ENCODE measurements at regions not wholly inside any gene's neighbourhood (a gene's known extent, or its start where the extent isn't known, plus 50 kb on each side); places are given as distances from the start of the nearest gene placed in this dataset.

DNA sequence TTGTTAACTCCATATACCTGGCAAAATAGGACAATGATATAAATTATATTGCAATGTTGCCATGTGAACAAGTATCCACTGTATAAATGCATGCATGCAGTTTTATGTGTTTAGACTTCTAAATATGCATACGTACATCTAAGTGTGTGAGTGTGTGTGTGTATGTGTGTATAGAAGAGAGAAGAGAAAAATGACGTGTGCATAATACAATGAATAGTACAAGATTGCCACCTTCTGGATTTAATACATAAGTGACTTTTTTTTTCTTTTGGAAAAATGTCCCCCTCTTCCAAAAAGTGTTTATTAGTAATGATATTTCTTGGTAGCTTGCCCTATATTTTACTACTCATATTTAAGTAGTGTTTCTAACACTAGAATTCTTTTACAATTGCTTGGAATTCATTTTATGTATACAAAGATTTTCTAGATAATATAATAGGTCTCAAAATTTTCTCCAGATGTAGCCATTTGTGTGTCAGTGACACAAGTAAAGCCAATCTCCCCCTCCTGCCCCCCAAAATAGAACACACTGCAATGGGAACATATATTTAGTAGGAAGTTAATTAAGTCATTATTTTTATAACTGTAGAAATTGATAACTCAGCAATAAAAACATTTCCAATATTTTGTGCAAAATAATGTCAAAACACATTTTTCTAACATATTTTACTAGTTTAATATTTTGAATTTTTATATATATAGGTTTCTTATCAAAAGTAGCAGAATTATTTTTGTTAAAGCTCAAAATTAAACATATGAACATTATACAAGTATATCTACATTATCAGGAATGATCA lies 783.3 kb upstream of the ATXN8OS start:
- Histone ChIP-seq H3K4me1 (no peaks in the 10 kb centered on the region), H3K27ac (replicated peaks) (no peak overlapping the region), H3K27me3 (ENCODE audit: low read depth) (no peaks in the 10 kb centered on the region), H3K4me3 (no peak overlapping the region), H3K36me3 (no peaks in the 10 kb centered on the region), H3K9me3 (replicated peaks) (no peaks in the 10 kb centered on the region)
- intact Hi-C loops (cut with micrococcal nuclease), result no loop called here
- no peak for DNase-seq
- TF ChIP-seq, protein P1, sequence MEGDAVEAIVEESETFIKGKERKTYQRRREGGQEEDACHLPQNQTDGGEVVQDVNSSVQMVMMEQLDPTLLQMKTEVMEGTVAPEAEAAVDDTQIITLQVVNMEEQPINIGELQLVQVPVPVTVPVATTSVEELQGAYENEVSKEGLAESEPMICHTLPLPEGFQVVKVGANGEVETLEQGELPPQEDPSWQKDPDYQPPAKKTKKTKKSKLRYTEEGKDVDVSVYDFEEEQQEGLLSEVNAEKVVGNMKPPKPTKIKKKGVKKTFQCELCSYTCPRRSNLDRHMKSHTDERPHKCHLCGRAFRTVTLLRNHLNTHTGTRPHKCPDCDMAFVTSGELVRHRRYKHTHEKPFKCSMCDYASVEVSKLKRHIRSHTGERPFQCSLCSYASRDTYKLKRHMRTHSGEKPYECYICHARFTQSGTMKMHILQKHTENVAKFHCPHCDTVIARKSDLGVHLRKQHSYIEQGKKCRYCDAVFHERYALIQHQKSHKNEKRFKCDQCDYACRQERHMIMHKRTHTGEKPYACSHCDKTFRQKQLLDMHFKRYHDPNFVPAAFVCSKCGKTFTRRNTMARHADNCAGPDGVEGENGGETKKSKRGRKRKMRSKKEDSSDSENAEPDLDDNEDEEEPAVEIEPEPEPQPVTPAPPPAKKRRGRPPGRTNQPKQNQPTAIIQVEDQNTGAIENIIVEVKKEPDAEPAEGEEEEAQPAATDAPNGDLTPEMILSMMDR (IDR thresholded peaks at IDR 0.05; ENCODE audit: borderline replicate concordance), result peak; percentile 29

DNA sequence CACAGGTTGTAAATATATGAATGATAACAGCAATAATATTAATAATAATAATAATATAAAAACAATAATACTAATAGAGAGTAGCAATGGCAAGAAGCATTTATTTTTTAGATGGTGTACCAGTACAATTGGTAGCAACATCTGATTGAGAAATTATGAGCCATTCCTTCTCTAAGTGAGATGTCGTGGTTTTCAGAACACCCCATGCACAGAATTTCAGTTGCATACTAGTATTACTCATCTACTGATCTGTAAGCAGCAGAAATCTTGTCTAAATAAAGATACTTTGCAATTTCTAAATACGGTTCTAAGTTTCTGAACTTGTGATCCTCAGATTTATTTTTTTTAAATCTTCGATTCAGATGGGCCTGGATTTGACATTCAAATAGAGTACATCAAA lies 788.0 kb upstream of the ATXN8OS start:
- intact Hi-C loops (cut with micrococcal nuclease), result no loop called here
- no peaks in the 10 kb centered on the region for H3K27me3 ChIP-seq (ENCODE audit: low read depth)
- no peaks in the 10 kb centered on the region for H3K36me3 ChIP-seq
- TF ChIP-seq, protein P1 (IDR thresholded peaks at IDR 0.05; ENCODE audit: borderline replicate concordance), result no peak
- no peaks in the 10 kb centered on the region for H3K9me3 ChIP-seq (replicated peaks)
- no peak for DNase-seq
- no peaks in the 10 kb centered on the region for H3K4me1 ChIP-seq
- no peak overlapping the region for H3K27ac ChIP-seq (replicated peaks)
- H3K4me3 ChIP-seq, result no peak overlapping the region

DNA sequence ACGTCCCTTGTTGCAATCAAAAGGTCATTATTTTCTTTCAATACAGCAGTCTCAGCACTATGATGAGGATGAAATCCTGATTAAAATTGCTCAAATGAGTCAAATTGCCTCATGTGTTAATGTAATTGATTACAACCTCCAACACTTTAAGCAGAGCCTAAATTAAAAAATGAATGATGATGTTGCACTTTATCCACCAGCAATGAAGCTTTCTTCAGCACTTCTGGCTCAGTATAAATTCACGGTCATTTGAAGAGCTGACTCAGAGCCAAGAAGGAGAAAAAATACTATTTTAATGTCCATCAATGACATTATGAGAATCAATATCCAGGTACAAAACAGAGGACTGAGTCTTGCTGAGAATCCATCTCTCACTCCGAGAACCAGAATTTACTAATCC lies 792.6 kb upstream of the ATXN8OS start:
- Histone ChIP-seq H3K27me3 (ENCODE audit: low read depth) (no peaks in the 10 kb centered on the region), H3K4me1 (no peaks in the 10 kb centered on the region), H3K4me3 (no peak overlapping the region), H3K9me3 (replicated peaks) (no peaks in the 10 kb centered on the region), H3K27ac (replicated peaks) (no peak overlapping the region), H3K36me3 (no peaks in the 10 kb centered on the region)
- TF ChIP-seq, protein P1 (IDR thresholded peaks at IDR 0.05; ENCODE audit: borderline replicate concordance), result no peak
- intact Hi-C loops (cut with micrococcal nuclease), result no loop called here
- no peak for DNase-seq

DNA sequence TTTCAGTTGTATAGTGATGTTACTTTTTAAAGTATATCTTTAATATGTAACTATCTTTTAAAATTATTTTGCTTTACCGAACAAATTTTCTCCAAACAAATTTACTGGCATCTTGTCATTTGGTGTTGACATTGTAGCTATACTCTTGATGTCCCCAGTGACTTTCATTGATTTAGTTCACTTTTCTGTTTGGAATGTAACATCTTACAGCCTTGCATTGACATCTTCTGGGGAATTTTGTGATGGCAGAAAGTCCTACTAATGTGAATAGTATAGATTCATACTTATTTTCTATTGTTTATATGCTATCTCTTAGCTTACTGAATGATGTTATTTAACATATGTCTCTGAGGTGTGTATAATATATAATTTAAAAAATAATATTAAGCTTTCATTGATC lies 800.9 kb upstream of the ATXN8OS start:
- intact Hi-C loops (cut with micrococcal nuclease), result no loop called here
- TF ChIP-seq, protein P1 (IDR thresholded peaks at IDR 0.05; ENCODE audit: borderline replicate concordance), result no peak
- Histone ChIP-seq H3K9me3 (replicated peaks) (no peaks in the 10 kb centered on the region), H3K4me3 (no peak overlapping the region), H3K36me3 (no peaks in the 10 kb centered on the region), H3K4me1 (no peaks in the 10 kb centered on the region), H3K27me3 (ENCODE audit: low read depth) (no peaks in the 10 kb centered on the region), H3K27ac (replicated peaks) (no peak overlapping the region)
- no peak for DNase-seq

DNA sequence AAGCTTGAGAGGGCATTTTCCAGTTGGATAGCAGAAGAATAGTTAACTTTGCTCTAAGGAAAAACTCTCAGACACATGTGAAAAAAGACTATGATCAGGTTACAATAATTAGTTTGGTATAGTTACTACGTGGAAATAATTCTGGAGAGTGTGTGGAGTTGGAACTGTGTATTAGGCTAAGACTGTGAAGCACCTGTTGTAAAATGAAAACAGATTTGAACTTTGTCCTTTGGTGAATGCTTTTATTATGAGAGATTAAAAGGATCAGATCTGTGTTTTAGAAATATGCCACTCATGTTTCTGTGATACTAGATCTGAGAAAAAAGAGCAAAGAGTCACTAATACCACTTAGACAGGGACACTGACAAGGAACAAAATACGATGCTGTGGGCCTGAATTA lies 807.5 kb upstream of the ATXN8OS start:
- Histone ChIP-seq H3K36me3 (no peaks in the 10 kb centered on the region), H3K27ac (replicated peaks) (no peak overlapping the region), H3K4me3 (no peak overlapping the region), H3K4me1 (no peaks in the 10 kb centered on the region), H3K9me3 (replicated peaks) (no peaks in the 10 kb centered on the region), H3K27me3 (ENCODE audit: low read depth) (no peaks in the 10 kb centered on the region)
- DNase-seq, result no peak
- intact Hi-C loops (cut with micrococcal nuclease), result no loop called here
- TF ChIP-seq, protein P1 (IDR thresholded peaks at IDR 0.05; ENCODE audit: borderline replicate concordance), result no peak
